Epithelial cell of prostate (primary cell): ENCODE measurements at regions not wholly inside any gene's neighbourhood (a gene's known extent, or its start where the extent isn't known, plus 50 kb on each side); places are given as distances from the start of the nearest gene placed in this dataset.
"Not testable (repeated sequence)": the region's sequence is repeated elsewhere in the genome, so short reads cannot be mapped to it uniquely, and the experiment has no call there.

Experiments used
- DNase-seq: peaks from one replicate; pipeline ENCODE4 v3.0.0-alpha.2; 2011; ENCODE audit warnings: low read depth, low spot score
- H3K27ac ChIP-seq: fragments of 450-650 bp; 2 replicates; pipeline ENCODE4 v1.5.1; 2017; ENCODE audit warnings: mild to moderate bottlenecking

GRCh38 chr18:34942276-34942675, 98.9 kb upstream of the MAPRE2 start:
- no peak for DNase-seq
- H3K27ac ChIP-seq = no peak overlapping the region

DNA sequence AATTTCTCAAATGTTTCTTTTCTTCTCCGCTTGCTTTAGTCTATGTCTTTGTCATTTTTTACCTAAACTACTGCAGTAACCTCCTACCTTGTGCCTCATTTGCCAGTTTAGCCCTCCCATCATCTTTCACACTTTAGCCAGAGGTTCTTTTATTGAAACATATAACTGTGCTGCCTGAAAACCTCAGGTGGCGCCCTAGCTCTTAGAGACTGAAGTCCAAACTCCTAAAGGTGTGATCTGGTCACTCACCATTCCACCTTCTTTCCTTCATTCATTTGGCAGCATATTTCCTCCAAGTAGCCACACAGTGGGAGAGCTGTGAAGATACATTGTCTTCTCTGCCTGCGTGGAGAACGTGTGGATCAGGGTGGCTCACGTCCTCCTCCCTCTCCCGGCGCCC, 98.2 kb upstream of the MAPRE2 start:
- H3K27ac ChIP-seq = no peak overlapping the region
- no peak for DNase-seq

DNA sequence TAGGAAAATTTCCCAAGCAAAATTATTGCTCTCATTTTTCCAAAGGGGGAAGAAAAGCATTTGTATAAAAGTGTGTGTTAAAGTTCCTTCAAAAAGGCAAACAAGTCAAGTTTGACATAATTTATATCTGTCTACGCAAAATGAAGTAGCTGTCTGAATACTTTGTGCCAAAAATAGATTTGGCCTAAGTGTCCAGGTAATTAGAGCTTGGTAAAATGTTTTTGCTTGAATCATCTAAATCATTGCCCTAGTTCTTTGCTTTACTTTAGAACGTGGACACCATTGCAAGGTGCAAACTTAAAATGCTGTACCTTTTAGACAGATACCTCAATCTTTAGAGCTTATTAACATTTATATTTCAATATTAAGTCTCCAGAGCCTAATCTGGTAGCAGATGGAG, 97.6 kb upstream of the MAPRE2 start:
- no peak for DNase-seq
- no peak overlapping the region for H3K27ac ChIP-seq

DNA sequence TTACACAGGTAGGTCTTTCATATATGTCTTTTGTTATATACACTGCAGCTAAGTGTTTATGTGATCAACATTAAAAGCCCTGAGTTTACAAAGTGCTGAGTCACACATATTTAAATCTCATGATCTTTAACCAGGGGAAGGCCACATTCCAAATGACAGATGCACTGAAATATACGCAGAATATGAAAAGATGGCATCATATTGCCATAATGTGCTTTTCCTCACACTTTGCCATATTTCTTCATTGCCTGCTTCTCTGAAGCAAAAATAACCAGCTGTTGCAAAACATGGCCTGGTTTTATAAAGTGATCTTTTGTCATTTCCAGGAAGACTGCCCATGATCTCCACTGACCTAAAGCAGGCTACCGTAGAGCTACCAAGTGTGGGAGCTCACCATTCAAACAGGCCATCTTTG, 93.5 kb upstream of the MAPRE2 start:
- DNase-seq = no peak
- no peak overlapping the region for H3K27ac ChIP-seq

DNA sequence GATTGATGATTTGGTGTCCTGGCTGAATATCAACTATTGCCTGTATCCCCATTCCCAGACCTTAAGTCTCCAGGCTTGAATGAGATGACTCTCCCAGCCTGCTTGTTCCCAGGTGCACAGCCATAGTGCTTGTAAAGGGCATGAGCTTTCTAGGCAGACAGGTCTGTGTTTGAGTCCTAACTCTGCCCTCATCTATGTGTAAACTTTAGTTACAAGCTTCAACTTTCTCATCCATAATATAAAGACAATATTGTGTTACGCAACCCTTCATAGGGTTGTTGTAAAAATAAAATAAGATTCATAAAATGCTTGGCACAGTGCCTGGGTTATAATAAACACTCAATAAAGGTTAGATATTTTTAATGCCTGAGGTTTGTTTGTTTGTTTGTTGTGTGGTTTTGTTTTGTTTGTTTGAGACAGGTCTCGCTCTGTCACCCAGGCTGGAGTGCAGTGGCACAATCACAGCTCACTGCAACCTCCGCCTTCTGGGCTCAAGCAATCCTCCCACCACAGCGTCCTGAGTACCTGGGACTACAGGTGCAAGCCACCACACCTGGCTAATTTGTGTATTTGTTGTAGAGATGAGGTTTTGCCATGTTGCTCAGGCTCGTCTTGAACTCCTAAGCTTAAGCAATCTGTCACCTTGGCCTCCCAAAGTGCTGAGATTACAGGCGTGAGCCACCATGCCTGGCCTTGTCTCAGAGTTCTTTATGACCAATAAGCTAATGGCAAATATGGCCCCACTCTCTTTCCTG, 89.4 kb upstream of the MAPRE2 start:
- no peak for DNase-seq
- no peak overlapping the region for H3K27ac ChIP-seq

- no peak for DNase-seq
- H3K27ac ChIP-seq = no peak overlapping the region
Observed at GRCh38 chr18:34953212-34953611, 88.0 kb upstream of the MAPRE2 start.

GRCh38 chr18:34955494-34955893, 85.7 kb upstream of the MAPRE2 start:
- not testable (repeated sequence) for DNase-seq, H3K27ac ChIP-seq

GRCh38 chr18:34956663-34957062, 84.5 kb upstream of the MAPRE2 start:
- H3K27ac ChIP-seq = no peak overlapping the region
- DNase-seq = no peak

DNA sequence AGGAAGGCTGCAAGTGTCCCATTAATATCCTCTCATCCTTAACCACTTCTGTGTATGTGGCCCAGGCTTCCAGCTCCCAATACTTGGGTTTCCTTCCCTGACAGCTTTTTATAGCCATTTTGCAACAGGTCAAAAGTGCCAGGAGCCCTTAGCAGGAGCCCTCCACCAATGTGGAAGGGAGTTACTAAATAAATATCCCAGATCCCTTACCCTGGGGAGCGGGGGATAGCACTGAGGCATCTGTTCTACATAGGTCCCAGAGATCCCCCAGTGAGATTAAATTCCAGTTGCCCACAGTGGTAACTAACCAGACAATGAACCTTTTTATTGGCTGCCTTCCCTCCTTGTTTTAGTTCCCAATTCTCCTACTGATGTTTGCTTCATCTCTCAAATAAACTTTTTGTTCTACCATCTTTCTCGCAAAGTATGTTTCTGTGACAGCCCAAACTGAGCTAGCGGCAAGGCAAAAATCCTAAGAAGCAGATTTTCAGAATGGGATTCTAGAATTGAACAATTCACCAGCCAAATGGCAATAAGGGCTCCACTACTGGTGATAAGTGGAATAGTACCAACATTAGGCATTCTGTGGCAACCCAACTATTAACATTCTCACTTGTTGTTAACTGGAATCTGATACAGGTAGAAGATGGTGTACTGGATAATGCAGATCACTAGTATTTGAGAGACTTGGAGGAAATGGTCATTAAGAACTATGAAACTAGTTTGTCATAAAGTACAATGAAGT, 83.9 kb upstream of the MAPRE2 start:
- H3K27ac ChIP-seq = no peak overlapping the region
- no peak for DNase-seq

DNA sequence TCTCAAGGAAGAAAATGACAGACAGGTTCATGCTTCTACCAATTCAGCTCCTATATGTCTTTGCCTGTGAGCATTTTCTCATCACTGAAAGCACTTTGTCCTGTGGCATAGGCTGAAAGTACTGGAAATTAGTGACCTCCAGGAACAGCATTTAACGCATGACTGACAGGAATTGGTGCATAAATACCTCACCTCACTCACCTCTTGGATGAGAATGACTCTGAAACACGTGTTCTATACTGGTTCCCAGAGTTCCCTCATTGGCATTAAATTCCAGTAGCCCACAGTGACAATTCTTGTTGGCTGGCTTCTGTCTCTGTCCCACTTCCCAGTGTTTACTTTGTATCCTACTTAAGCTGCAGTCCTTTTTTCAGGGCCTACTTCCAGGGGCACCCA, 83.4 kb upstream of the MAPRE2 start:
- DNase-seq = no peak
- no peak overlapping the region for H3K27ac ChIP-seq

- no peak for DNase-seq
- no peak overlapping the region for H3K27ac ChIP-seq
Observed at GRCh38 chr18:34959211-34959829, 81.9 kb upstream of the MAPRE2 start.

GRCh38 chr18:34959989-34960388, 81.2 kb upstream of the MAPRE2 start:
- H3K27ac ChIP-seq = no peak overlapping the region
- DNase-seq = no peak

DNA sequence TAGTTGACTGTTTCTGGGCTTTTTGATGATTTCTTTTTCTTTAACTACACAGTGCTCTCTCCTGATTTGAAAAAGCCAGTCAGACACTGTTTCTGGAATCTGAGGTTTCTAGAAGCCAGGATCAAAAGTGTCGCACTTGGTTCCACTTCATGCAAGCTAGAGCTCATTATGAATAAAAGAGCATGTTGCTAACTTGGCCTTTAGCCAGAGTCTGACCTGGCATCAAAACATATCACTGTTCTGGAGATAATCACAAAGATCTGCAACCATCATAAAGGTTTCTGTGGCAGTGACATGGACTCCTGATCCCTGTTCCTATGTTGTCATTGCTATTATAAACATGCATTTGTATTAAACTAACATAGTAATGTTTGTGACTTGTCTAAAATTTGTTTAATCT, 76.1 kb upstream of the MAPRE2 start:
- H3K27ac ChIP-seq = no peak overlapping the region
- DNase-seq = no peak

DNA sequence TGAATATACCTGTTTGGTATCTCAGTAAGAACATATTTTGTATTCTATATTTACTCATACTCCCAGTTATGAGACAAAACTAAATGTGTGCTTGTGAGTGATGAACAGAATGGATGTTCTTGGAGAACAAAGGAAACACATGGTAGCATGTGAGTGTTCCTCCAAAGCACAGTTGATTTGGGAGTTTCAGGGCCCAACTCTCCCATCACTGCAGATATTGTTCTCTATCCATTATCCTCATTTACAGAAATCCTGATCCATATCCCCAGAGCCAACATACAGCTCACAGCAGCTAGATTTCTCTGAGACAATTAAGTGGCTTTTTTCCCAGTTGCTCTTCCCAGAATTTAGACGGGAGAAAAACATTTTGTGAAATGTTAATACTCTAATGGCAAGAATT, 75.6 kb upstream of the MAPRE2 start:
- no peak overlapping the region for H3K27ac ChIP-seq
- no peak for DNase-seq

- DNase-seq = no peak
- H3K27ac ChIP-seq = no peak overlapping the region
Observed at GRCh38 chr18:34970106-34970505, 71.1 kb upstream of the MAPRE2 start.

- DNase-seq = peak; percentile 34
- H3K27ac ChIP-seq = no peak overlapping the region
Observed at GRCh38 chr18:34971313-34971712, 69.9 kb upstream of the MAPRE2 start.

DNA sequence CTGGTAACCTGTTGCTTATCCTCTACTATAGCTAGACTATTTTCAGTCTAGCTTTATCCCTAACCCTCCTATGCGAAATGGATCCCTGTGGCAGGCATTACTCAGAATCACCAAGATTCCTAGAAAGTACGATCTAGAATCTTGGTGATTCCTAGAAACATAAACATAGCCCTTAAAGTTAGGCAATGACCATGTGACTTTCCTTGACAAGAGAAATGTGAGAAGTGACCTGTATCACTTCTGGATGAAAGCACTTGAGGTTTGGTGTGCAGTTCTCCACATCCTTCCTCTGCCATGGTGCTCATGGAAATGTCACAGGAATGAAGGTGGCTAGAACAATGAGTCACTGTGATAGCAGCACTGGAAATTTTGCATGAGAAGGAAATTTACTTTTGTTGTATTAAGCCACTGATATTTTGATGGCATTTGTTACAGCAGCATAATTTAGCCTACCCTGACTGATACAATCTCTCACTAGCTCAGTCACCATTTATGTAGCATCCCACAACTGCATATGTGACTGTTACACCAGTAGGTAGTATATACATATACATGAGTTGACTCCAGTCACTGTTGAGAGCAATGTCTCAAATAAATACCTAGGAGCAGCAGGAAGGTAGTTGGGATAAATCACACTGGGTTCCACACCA, 68.3 kb upstream of the MAPRE2 start:
- no peak for DNase-seq
- H3K27ac ChIP-seq = no peak overlapping the region

DNA sequence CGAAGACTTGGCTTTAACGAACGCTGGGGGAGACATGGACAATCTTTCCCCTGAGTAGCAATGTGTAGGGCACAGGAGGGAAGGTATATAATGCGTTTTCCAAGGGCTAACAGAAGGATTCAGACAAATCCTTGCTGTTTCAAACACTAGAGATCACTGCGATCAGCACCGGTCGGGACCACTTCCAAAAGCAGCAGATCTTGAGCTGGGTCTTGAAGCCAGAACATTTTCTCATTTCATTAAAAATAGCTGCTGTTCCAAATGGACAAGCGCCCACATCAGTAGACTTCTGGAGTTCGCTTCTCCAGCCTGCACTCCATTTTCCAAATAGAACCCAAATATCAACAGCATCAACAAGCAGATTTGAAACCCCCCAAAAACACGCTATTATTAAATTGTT, 65.1 kb upstream of the MAPRE2 start:
- H3K27ac ChIP-seq = no peak overlapping the region
- no peak for DNase-seq

DNA sequence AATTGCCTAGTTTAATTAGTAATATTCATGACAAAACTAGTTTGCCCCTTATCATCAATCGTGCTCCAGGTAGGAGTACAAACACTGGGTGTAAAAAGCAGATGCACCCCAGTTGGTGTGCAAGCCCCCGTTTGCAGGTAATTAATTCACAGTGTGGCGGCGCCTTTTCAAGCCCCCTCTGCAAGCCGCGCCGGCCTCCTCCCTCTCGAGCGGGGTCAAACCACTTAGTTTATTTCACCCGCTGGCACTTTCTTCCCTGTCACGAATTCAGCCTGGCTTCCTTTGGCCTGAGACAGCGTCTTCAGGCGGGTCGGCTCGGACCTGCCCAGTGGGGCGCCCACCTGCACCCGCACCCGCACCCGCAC, 64.7 kb upstream of the MAPRE2 start:
- no peak for DNase-seq

GRCh38 chr18:34976899-34977837, 64.0 kb upstream of the MAPRE2 start:
- no peak overlapping the region for H3K27ac ChIP-seq
- no peak for DNase-seq

More for the DNA sequence above, 64.7 kb upstream of the MAPRE2 start:
- no peak overlapping the region for H3K27ac ChIP-seq
